ENCODE measurements at regions not wholly inside any gene's neighbourhood (a gene's known extent, or its start where the extent isn't known, plus 50 kb on each side); places are given as distances from the start of the nearest gene placed in this dataset.

- TF ChIP-seq SUZ12 (IDR thresholded peaks at IDR 0.05) (no peak), SP1 (IDR thresholded peaks at IDR 0.05) (no peak), FOXM1 (IDR thresholded peaks at IDR 0.05; ENCODE audit: borderline replicate concordance) (no peak), FOXK2 (IDR thresholded peaks at IDR 0.05) (no peak), FOXA1 (IDR thresholded peaks at IDR 0.05) (no peak), HDGF (IDR thresholded peaks at IDR 0.05; ENCODE audit: borderline replicate concordance) (no peak), PKNOX1 (IDR thresholded peaks at IDR 0.05) (no peak), CTBP1 (IDR thresholded peaks at IDR 0.05; ENCODE audit: borderline replicate concordance) (no peak)
Observed at GRCh38 chr18:5768454-5768853, 126.9 kb downstream of the TMEM200C start.

All from HEK293T (cell line).